ENCODE measurements at regions not wholly inside any gene's neighbourhood (a gene's known extent, or its start where the extent isn't known, plus 50 kb on each side); places are given as distances from the start of the nearest gene placed in this dataset.

DNA sequence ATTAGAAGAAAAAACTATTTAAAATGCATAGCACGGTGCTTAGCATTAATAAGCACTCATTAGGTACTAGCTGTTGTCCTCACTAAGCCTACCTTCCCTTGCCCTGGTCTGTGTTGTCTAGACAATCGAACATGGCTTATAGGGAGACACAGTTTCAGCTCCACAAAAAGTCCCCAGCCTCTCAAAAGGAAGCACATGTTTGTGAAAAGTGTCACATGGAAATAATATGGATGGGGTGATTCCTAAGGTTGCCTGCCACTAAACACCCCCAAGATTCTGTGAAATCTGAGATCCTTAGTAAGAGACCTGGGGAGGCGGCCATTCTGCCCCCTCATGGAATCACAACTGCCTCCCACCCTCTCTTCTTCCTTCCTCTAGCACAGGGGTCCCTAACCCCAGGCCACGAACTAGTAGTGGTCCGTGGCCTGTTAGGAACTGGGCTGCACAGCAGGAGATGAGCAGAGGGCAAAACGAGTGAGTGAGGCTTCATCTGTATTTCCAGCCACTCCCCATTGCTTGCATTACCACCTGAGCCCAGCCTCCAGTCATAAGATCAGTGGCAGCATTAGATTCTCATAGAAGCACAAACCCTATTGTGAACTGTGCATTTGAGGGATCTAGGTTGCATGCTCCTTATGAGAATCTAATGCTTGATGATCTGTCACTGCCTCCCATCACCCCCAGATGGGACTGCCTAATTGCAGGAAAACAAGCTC is 59.6 kb upstream of the NDUFV2 start:
- intact Hi-C loops (cut with micrococcal nuclease): no loop called here
- TF ChIP-seq, protein P1, sequence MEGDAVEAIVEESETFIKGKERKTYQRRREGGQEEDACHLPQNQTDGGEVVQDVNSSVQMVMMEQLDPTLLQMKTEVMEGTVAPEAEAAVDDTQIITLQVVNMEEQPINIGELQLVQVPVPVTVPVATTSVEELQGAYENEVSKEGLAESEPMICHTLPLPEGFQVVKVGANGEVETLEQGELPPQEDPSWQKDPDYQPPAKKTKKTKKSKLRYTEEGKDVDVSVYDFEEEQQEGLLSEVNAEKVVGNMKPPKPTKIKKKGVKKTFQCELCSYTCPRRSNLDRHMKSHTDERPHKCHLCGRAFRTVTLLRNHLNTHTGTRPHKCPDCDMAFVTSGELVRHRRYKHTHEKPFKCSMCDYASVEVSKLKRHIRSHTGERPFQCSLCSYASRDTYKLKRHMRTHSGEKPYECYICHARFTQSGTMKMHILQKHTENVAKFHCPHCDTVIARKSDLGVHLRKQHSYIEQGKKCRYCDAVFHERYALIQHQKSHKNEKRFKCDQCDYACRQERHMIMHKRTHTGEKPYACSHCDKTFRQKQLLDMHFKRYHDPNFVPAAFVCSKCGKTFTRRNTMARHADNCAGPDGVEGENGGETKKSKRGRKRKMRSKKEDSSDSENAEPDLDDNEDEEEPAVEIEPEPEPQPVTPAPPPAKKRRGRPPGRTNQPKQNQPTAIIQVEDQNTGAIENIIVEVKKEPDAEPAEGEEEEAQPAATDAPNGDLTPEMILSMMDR (IDR thresholded peaks at IDR 0.05): no peak
- H3K4me1 Mint-ChIP-seq (ENCODE audit: low read depth): peaks cover under 1% of the 10 kb centered on the region
- H3K4me3 Mint-ChIP-seq: no peak overlapping the region
- H3K9me3 Mint-ChIP-seq: no peaks in the 10 kb centered on the region
- no peak overlapping the region for H3K27ac Mint-ChIP-seq
- no peaks in the 10 kb centered on the region for H3K27me3 Mint-ChIP-seq
- ATAC-seq (no peak), DNase-seq (no peak)
- ChIA-PET CTCF (interaction anchor here (1.5 kb wide), 1 partner anchor 7 kb away, joined by 4 read pairs; no protein-coding TSS in a partner anchor), POLR2A (interaction anchor here (0.5 kb wide), 1 partner anchor 479 kb away, joined by 3 read pairs; no protein-coding TSS in a partner anchor)
- no peaks in the 10 kb centered on the region for H3K36me3 Mint-ChIP-seq (ENCODE audit: low read depth)

DNA sequence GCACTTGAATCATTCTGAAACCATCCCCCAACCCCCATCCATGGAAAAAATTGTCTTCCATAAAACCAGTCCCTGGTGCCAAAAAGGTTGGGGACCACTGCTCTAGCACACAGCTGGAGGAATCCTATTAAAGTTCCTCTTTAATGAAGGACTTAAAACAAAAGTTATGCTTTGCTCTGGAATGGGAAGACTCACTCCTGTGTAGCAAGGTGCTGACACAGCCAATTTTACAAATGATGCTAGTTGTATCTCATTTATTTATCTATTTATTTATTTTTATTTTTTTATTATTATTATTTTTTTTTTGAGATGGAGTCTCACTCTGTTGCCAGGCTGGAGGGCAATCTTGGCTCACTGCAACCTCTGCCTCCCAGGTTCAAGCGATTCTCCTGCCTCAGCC is 58.9 kb upstream of the NDUFV2 start:
- POLR2A ChIA-PET: no interaction called here
- CTCF ChIA-PET: interaction anchor here (1.5 kb wide), 1 partner anchor 8 kb away, joined by 4 read pairs; no protein-coding TSS in a partner anchor

DNA sequence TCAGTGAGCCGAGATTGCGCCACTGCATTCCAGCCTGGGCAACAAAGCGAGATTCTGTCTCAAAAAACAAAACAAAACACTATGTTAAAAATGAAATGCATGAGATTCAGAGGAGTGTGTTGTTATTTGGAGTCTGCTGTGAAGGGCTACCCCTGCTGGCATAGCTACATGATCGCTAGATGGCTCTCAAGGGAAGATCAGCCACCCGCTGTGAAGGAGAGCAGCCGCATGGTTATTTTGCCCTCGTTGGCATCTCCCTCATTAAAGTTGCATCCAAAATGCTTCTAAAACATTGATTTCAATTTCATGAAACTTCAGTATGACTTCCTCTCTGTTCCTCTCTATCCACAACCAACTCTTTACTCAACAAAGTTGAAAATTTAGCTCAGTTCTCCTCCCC is 54.8 kb upstream of the NDUFV2 start:
- ChIA-PET CTCF (interaction anchor here (0.9 to 1.5 kb wide), 2 partner anchors 14 to 22 kb away, joined by 3 read pairs; no protein-coding TSS in a partner anchor), POLR2A (no interaction called here)
- TF ChIP-seq, protein P1 (IDR thresholded peaks at IDR 0.05): no peak
- intact Hi-C loops (cut with micrococcal nuclease): no loop called here
- Mint-ChIP-seq H3K27ac (no peak overlapping the region), H3K9me3 (peaks cover 16% of the 10 kb centered on the region), H3K27me3 (peaks cover 1% of the 10 kb centered on the region), H3K36me3 (ENCODE audit: low read depth) (peaks cover 2% of the 10 kb centered on the region), H3K4me1 (ENCODE audit: low read depth) (peaks cover 13% of the 10 kb centered on the region), H3K4me3 (no peak overlapping the region)
- ATAC-seq: no peak
- no peak for DNase-seq

More for the DNA sequence above, 58.9 kb upstream of the NDUFV2 start:
- intact Hi-C loops (cut with micrococcal nuclease): no loop called here
- no peak for ATAC-seq
- TF ChIP-seq, protein P1 (IDR thresholded peaks at IDR 0.05): no peak
- H3K27ac Mint-ChIP-seq: no peak overlapping the region
- H3K9me3 Mint-ChIP-seq: no peaks in the 10 kb centered on the region
- H3K4me1 Mint-ChIP-seq (ENCODE audit: low read depth): peaks cover 7% of the 10 kb centered on the region
- no peaks in the 10 kb centered on the region for H3K27me3 Mint-ChIP-seq
- no peak for DNase-seq
- H3K4me3 Mint-ChIP-seq: no peak overlapping the region
- H3K36me3 Mint-ChIP-seq (ENCODE audit: low read depth): no peaks in the 10 kb centered on the region

DNA sequence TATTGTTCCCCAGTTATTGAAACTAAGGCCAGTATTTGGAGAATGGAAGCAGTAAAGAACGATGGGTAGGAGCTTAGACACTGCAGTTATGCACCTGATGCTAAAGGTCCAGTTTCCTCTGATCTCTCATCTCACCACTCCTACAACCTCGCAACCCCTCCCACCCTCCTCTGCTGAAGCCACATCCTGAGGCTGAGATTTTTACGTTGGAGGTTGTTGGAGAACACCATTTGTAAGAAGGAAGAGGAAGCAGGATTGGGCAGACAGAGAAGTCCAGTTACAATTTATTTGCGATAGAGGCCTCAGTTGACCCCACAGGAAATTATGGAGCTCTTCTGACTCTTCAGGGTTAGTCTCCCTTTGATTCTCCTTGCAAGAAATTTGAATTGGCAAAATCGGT is 54.3 kb upstream of the NDUFV2 start:
- intact Hi-C loops (cut with micrococcal nuclease): no loop called here
- TF ChIP-seq, protein P1 (IDR thresholded peaks at IDR 0.05): no peak
- CTCF ChIA-PET: no interaction called here

DNA sequence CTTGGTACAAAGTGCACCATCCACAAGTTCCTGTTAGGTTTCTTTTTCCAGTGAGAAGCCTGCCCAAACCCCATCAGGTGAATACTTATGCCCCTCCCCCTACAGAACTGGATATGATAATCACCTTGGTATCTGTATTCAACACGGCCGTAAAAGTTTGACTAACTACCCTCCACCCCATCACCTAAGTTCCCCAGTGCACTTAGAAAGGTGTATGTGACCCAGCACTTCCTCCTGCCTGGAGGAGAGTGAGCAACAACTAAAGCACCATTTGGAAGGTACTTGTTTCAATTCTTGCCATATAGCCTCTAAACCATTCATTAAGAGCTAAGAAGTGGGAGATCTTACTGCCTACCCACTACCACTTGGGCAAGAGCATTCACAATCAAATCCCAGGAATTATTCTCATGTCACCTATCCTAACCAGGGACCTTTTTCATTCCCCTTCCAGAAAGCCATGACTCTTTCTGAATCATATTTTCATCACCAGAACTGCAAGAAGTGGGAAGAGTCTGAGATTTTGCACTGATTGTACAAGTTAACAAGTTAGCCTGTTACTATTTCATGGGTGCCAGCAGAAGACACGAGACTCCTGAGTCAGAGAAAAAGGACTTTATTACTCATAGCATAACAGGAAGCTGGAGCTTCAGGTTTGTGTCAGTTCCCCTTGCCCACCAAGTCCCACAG is 53.5 kb upstream of the NDUFV2 start:
- Mint-ChIP-seq H3K27ac (no peak overlapping the region), H3K9me3 (peaks cover 23% of the 10 kb centered on the region), H3K4me1 (ENCODE audit: low read depth) (peaks cover 13% of the 10 kb centered on the region), H3K4me3 (no peak overlapping the region), H3K27me3 (peaks cover 1% of the 10 kb centered on the region), H3K36me3 (ENCODE audit: low read depth) (peaks cover 2% of the 10 kb centered on the region)
- no peak for DNase-seq
- ChIA-PET POLR2A (no interaction called here), CTCF (interaction anchor here (0.9 kb wide), 1 partner anchor 24 kb away, joined by 3 read pairs; no protein-coding TSS in a partner anchor)
- intact Hi-C loops (cut with micrococcal nuclease): no loop called here
- TF ChIP-seq, protein P1 (IDR thresholded peaks at IDR 0.05): no peak
- ATAC-seq: peak; percentile 45

More for the DNA sequence above, 54.3 kb upstream of the NDUFV2 start:
- H3K36me3 Mint-ChIP-seq (ENCODE audit: low read depth): peaks cover 2% of the 10 kb centered on the region
- H3K4me3 Mint-ChIP-seq: no peak overlapping the region
- peaks cover 20% of the 10 kb centered on the region for H3K9me3 Mint-ChIP-seq
- POLR2A ChIA-PET: no interaction called here
- H3K4me1 Mint-ChIP-seq (ENCODE audit: low read depth): peaks cover 13% of the 10 kb centered on the region
- peak; percentile 47 for ATAC-seq
- H3K27me3 Mint-ChIP-seq: peaks cover 1% of the 10 kb centered on the region
- no peak overlapping the region for H3K27ac Mint-ChIP-seq
- no peak for DNase-seq
